Ovary (tissue), 7 donors: ENCODE measurements at regions not wholly inside any gene's neighbourhood (a gene's known extent, or its start where the extent isn't known, plus 50 kb on each side); places are given as distances from the start of the nearest gene placed in this dataset.

Source experiments
- DNase-seq, 5 donors: peaks; one replicate each; pipeline ENCODE4 v3.0.0-alpha.2; 2019 to 2020
- H3K27ac ChIP-seq, 2 donors: fragments of 200-600 bp; one replicate each; pipeline versions ENCODE4 v1.5.1 to v1.8.0; 2019 to 2022
- H3K27me3 ChIP-seq: fragments of 200-600 bp; one replicate; pipeline ENCODE4 v1.8.0; 2022
- H3K36me3 ChIP-seq: fragments of 200-600 bp; sonication (generic); one replicate; pipeline ENCODE4 v1.5.1; 2019
- H3K4me1 ChIP-seq: one replicate; pipeline ENCODE4 v1.8.1; 2013; ENCODE audit warnings: mild to moderate bottlenecking, moderate library complexity; ENCODE audit not compliant: insufficient read depth
- H3K4me3 ChIP-seq: fragments of 200-600 bp; sonication (generic); one replicate; pipeline ENCODE4 v1.5.1; 2017
- H3K9me3 ChIP-seq, 2 donors: fragments of 200-600 bp in 1 of 2; sonication (generic) in 1 of 2; one replicate each; pipeline versions ENCODE4 v1.5.1 to v1.8.1; 2013 to 2019; ENCODE audit warnings: mild to moderate bottlenecking in 1 of 2, moderate library complexity in 1 of 2
- EP300 ChIP-seq: sonication (generic); formaldehyde crosslinking; IDR thresholded peaks from one replicate; pipeline ENCODE4 v1.6.1; 2017; ENCODE audit warnings: antibody characterized with exemption
- POLR2A ChIP-seq: fragments of 450-650 bp; IDR thresholded peaks from one replicate; pipeline ENCODE4 v1.6.1; 2017; ENCODE audit warnings: antibody characterized with exemption, mild to moderate bottlenecking, moderate library complexity
- WGBS, 3 donors: extraction: QIAGEN DNeasy Blood & Tissue Kit in 1 of 3; methylation state at CpG; one replicate each; pipeline versions ENCODE4 v1.1.5 to v1.1.7; 2013 to 2017; 5-methylcytosine and 5-hydroxymethylcytosine counted together
- intact Hi-C, 4 donors: fragments of 100-400 bp; cut with DNase I; formaldehyde crosslinking; loops; one replicate each; pipeline versions ENCODE4 v1.11.0 to v1.15.1; 2022 to 2023
- TF ChIP-seq, protein P1 (sequence below), 3 donors: fragments of 450-650 bp in 2 of 3; fragments of 200-600 bp in 1 of 3; IDR thresholded peaks; one replicate each; pipeline versions ENCODE4 v1.5.1 to v1.8.0; 2016 to 2022; ENCODE audit warnings: antibody characterized with exemption in 3 of 3, mild to moderate bottlenecking in 1 of 3
- donor health status: DM: no; HTN: no; CAD: no; lungs with moderate emphysema.
- donor health status: DM: no; HTN: no; CAD: no.
- donor health status: Bipolar disorder and iron deficiency.
- donor health status: DM: no; HTN: no; CAD: no.
- donor health status: DM: yes; HTN: yes; CAD: no.

DNA sequence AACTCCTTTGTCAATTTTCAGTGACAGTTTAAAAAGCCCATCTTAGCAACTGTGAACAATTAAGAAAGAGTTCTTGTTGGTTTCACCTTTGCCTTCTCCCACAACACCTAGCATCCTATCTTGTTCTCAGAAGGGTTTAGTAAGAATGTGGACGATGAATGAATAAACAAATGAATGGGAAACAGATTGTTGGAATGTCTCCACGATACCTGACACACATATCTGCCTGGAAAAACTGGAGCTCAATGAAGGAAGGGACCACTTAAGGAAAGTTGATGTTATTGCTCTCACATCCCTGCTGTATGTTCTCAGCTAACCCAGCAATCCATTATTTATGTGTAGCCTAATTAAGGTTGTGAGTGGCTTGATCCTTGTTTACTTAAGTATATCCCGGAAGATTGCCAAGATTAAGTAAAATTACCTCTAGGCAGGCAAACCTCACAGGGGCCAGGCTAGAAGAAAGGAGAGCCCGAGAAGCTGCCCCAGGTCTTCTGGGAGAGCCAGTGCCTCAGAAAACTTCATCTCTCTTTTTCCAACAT lies 286.4 kb downstream of the NXPE2 start:
- TF ChIP-seq EP300 (no peak), POLR2A (no peak)
- TF ChIP-seq, protein P1, sequence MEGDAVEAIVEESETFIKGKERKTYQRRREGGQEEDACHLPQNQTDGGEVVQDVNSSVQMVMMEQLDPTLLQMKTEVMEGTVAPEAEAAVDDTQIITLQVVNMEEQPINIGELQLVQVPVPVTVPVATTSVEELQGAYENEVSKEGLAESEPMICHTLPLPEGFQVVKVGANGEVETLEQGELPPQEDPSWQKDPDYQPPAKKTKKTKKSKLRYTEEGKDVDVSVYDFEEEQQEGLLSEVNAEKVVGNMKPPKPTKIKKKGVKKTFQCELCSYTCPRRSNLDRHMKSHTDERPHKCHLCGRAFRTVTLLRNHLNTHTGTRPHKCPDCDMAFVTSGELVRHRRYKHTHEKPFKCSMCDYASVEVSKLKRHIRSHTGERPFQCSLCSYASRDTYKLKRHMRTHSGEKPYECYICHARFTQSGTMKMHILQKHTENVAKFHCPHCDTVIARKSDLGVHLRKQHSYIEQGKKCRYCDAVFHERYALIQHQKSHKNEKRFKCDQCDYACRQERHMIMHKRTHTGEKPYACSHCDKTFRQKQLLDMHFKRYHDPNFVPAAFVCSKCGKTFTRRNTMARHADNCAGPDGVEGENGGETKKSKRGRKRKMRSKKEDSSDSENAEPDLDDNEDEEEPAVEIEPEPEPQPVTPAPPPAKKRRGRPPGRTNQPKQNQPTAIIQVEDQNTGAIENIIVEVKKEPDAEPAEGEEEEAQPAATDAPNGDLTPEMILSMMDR (IDR thresholded peaks at IDR 0.05): no peak
- H3K9me3 ChIP-seq: no peaks in the 10 kb centered on the region
- intact Hi-C loops: no loop called here
- no peaks in the 10 kb centered on the region for H3K4me1 ChIP-seq
- no peaks in the 10 kb centered on the region for H3K27me3 ChIP-seq
- no peak for DNase-seq
- no peak overlapping the region for H3K27ac ChIP-seq
- H3K36me3 ChIP-seq: no peaks in the 10 kb centered on the region
- no peak overlapping the region for H3K4me3 ChIP-seq
- WGBS, 3 donors: 53 to 63% (median 59%) methylated on average over 4 of the region's 4 CpGs

DNA sequence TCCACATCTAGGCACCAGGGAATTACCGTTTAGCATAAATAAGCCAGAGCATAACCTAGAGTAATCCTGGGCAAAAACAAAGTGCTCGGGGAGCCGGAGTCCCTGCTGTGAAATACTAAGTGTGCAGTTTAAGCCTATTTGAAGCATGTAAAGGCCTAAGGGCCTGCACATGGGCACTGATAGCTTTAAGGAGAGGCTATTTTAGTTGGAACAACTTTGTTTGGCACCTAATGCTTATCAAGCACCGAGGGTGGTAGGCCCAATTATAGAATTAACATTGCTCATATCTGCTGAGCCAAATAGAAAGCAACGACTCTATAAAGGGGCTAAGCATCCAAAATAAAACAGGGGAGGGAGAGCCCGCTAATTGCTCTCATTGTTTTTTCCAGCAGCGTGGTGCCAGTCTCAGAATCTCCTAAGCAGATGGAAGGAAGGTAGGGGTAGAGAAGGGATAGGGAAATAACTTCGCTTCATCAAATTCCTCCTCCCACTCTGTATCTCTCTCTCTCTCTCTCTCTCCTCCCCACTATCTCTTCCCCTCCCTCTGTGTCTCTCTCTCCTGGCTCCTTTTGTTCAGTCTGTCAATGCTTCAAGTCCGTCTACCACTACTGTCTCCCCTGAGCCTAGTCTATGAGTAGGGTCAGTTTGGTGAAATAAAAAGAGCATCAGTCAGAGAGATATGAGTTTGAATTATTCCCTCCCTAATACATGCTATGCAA lies 292.8 kb downstream of the NXPE2 start:
- H3K27ac ChIP-seq: no peak overlapping the region
- intact Hi-C loops: no loop called here
- H3K4me1 ChIP-seq: no peaks in the 10 kb centered on the region
- 67 to 76% (median 73%) methylated on average over 9 of the region's 9 CpGs for WGBS, 3 donors
- TF ChIP-seq POLR2A (no peak), EP300 (no peak)
- TF ChIP-seq, protein P1 (IDR thresholded peaks at IDR 0.05): no peak
- H3K4me3 ChIP-seq: no peak overlapping the region
- DNase-seq: no peak
- H3K36me3 ChIP-seq: no peaks in the 10 kb centered on the region
- H3K9me3 ChIP-seq: no peaks in the 10 kb centered on the region
- no peaks in the 10 kb centered on the region for H3K27me3 ChIP-seq

DNA sequence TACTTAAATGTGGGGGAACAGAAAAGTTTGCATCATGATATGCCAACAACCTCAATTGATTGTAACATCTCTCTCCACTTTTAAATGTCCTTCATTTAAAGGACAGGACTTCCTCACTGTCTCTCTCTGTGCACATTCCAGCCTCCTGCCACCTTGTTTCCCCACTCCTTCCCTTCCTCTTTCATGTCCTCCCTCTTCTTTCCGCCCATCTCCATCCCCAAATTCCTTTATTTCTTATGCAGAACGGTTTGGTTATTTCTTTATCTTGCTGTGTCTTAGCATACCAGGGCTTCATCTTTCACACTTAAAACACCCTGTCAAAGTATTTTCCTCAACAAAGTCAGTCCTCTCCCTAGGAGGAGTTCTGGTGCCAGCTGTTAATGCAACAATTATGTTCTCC lies 293.8 kb downstream of the NXPE2 start:
- 37 to 43% (median 38%) methylated on average over 2 of the region's 2 CpGs for WGBS, 3 donors
- Histone ChIP-seq H3K36me3 (no peaks in the 10 kb centered on the region), H3K27ac (no peak overlapping the region), H3K4me1 (no peaks in the 10 kb centered on the region), H3K27me3 (no peaks in the 10 kb centered on the region), H3K4me3 (no peak overlapping the region), H3K9me3 (no peaks in the 10 kb centered on the region)
- DNase-seq: no peak
- TF ChIP-seq, protein P1 (IDR thresholded peaks at IDR 0.05): no peak
- no peak for TF ChIP-seq EP300
- intact Hi-C loops: no loop called here

DNA sequence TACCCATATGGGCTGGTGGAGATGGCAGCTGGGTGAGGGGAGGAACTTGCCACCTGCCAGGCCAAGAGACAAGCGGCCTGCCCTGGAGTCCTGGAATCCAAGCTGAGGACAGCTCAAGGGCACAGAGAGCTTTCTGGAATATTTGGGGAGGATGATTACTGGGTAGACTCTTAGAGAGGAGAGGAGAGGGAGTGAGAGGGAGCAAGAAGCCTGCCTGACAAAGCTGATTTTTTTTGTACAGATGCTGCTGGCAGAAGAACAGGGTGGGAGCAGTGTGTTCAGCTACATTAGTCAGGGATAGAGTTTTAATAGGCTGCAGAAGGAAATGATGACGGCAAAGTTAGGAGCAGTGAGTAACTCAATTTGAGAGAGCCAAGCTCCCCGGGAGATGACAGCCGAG lies 299.3 kb downstream of the NXPE2 start:
- DNase-seq: no peak
- Histone ChIP-seq H3K27me3 (no peaks in the 10 kb centered on the region), H3K27ac (no peak overlapping the region), H3K36me3 (no peaks in the 10 kb centered on the region), H3K4me3 (no peak overlapping the region), H3K9me3 (no peaks in the 10 kb centered on the region), H3K4me1 (no peaks in the 10 kb centered on the region)
- WGBS, 3 donors: 11 to 18% (median 11%) methylated on average over 4 of the region's 4 CpGs
- TF ChIP-seq EP300 (no peak), POLR2A (no peak)
- TF ChIP-seq, protein P1 (IDR thresholded peaks at IDR 0.05): no peak
- intact Hi-C loops: no loop called here
